ENCODE measurements at regions not wholly inside any gene's neighbourhood (a gene's known extent, or its start where the extent isn't known, plus 50 kb on each side); places are given as distances from the start of the nearest gene placed in this dataset.
"Not testable (repeated sequence)": the region's sequence is repeated elsewhere in the genome, so short reads cannot be mapped to it uniquely, and the experiment has no call there.

GRCh38 chr2:180927030-180927686 is 53.2 kb upstream of the UBE2E3 start:
- intact Hi-C loops (cut with DNase I, micrococcal nuclease): no loop called here
- no peak for DNase-seq
- peak; percentile 89 for ATAC-seq

GRCh38 chr2:180925700-180926099 is 54.7 kb upstream of the UBE2E3 start:
- ATAC-seq (peak; percentile 52), DNase-seq (no peak)
- intact Hi-C loops (cut with DNase I, micrococcal nuclease): no loop called here

- DNase-seq (no peak), ATAC-seq (peak; percentile 76)
- intact Hi-C loops (cut with DNase I, micrococcal nuclease): no loop called here
These were observed 56.3 kb upstream of the UBE2E3 start for GRCh38 chr2:180924063-180924462.

DNA sequence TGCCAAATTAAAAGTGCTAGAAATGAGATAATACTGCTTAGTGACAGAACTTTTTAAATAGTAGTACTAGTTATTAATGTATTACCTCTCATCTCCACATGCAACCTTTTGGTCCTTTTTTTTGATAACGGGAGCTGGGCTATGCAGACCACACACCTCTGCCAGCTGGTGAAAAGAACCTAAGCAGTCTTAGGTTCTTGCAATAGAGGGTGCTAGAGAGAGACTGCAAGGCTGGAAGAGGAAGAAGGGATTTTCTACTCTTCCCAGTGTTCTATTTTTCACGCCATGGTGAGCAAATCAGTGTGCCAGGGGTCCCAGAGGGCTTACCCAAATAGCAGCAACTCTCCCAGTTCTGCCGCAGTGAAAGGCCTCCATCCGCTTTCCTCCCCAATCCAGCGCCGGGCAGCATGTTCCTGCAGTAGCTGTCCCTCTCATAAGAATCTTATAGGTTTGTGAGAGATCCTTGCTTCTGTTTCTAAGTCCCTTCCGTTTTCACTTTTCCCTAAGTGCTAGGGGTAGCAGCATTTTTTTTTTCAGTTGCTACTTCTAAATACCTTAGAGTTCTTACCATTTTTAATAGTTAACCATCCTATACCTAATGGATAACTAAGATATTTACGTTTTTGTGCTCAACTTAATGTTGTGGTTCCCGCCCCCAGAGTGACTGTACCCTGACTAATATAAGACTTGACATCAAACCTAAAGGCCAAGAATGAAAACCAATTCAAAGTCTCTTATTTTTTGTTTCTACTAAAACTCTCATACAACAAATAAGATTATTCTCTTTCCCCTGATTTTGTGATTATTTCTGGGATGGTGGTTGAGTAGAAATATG is 69.4 kb upstream of the UBE2E3 start:
- no peak for ATAC-seq
- intact Hi-C loops (cut with DNase I, micrococcal nuclease): no loop called here

GRCh38 chr2:180907731-180908130 is 72.7 kb upstream of the UBE2E3 start:
- ATAC-seq (no peak), DNase-seq (no peak)
- intact Hi-C loops (cut with DNase I, micrococcal nuclease): no loop called here

More for the DNA sequence above, 69.4 kb upstream of the UBE2E3 start:
- no peak for DNase-seq

DNA sequence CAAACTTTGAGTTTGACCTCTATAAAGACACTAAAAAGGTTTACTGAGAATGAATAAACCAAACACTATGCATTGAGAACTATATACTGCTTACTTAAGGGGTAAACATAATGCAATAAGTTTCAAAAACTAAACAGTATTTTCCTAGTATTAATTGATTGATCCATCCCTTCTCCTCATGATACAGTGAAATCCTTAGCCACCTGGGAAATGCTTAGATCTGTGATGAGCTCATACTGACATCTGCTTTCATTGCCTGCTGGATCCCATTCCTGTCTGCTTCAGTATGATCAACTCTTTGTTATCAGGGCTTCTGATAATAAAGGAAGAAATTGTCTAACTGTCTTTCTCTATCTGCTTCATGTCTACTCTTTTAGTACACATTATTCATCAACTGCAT is 74.9 kb upstream of the UBE2E3 start:
- intact Hi-C loops (cut with DNase I, micrococcal nuclease): no loop called here
- DNase-seq (no peak), ATAC-seq (no peak)

- no peak for ATAC-seq
- intact Hi-C loops (cut with DNase I, micrococcal nuclease): no loop called here
- no peak for DNase-seq
These were observed 75.4 kb upstream of the UBE2E3 start for GRCh38 chr2:180905002-180905401.

- DNase-seq (no peak), ATAC-seq (no peak)
- intact Hi-C loops (cut with DNase I, micrococcal nuclease): no loop called here
These were observed 79.1 kb upstream of the UBE2E3 start for GRCh38 chr2:180901331-180901730.

DNA sequence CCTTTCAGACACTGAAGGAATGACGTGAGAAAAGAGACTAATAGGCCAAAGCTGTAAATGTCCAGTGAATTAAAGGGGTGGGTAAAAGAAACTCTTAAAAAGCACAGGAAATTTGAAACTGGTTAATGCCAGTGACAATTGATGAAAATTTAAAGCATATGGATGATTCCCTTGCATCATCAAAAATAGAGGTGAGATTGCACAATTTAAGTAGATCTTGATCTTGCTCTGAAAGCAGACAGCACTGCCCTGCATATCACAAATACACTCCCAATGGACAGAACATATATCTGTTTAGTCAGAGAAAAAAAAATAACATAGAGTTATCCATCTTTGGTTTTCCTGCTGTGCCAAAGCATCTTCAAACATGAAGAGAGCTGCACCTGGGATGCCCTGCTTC is 86.7 kb upstream of the UBE2E3 start:
- DNase-seq: no peak
- intact Hi-C loops (cut with DNase I, micrococcal nuclease): no loop called here
- ATAC-seq: no peak

DNA sequence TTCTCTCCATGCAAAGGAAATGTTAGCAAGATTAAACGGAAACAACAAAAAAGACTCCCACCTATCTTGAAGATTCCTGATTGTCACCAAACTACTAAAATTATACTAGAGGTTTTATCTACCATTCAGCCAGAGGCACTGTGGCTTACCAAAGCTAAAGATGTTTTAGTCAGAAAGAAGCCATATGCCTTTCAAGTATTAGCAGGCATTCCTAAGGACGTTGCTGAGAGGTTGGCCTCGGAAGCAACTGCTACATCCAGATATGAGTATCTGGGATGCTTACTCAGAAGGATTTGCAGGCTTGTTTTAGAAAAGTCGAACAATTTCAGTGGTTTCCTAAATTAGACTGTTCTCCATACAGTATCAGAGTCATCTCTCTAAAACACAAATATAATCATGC is 88.3 kb upstream of the UBE2E3 start:
- intact Hi-C loops (cut with DNase I, micrococcal nuclease): no loop called here
- no peak for ATAC-seq
- no peak for DNase-seq

DNA sequence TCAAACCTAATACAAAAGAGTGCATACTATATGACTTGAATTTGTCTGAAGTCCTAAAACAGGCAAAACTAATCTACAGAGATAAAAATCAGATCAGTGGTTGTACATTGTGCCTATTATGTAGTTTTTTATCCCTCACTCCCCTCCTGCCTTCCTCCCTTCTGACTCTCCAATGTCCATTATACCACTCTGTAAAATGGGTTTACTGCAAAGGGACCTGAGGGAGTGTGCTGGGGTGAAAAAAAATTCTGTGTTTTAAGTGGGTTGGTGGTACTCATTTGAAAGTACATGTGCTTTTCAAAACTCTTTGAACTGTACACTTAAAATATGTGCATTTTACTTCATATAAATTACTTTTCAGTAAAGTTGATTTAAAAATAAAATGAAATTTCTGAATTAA is 89.0 kb upstream of the UBE2E3 start:
- DNase-seq: no peak
- ATAC-seq: no peak
- intact Hi-C loops (cut with DNase I, micrococcal nuclease): no loop called here

DNA sequence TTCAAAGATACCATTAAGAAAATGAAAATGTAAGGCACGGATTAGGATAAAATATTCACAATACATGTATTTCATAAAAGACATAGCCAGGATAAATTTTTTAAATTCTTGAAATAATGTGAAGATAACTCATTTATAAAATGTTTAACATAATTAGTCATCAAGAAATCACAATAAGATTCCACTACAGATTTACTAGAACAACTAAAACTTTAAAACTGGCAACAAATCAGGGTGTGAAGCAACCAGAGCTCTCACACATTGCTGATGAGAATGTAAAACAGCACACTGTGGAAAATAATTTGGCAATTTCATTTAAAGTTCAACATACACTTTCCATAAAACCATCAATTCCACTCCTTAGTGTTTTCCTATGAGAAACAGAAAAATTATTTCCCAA is 89.6 kb upstream of the UBE2E3 start:
- intact Hi-C loops (cut with DNase I, micrococcal nuclease): no loop called here
- ATAC-seq (no peak), DNase-seq (no peak)

DNA sequence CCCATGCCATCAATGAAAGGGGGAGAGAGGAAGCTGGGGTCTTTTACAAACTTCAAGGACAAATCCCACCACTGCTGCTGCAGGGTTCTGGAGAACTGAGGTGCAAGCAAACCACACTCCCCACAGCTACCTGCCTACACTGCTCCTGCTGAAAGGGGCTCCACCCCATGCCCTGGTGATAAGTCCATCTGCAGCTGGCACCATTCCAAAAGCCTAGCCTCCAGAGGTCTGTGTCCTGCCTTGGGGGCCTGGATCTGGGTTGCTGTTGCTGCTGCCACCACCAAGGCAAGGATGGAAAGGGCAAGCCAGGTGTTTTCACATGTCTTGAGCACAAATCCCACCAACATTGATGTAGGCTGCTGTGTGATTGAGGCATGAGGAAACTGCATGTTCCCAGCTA is 97.4 kb upstream of the UBE2E3 start:
- intact Hi-C loops (cut with DNase I, micrococcal nuclease): no loop called here
- DNase-seq (no peak), ATAC-seq (no peak)

DNA sequence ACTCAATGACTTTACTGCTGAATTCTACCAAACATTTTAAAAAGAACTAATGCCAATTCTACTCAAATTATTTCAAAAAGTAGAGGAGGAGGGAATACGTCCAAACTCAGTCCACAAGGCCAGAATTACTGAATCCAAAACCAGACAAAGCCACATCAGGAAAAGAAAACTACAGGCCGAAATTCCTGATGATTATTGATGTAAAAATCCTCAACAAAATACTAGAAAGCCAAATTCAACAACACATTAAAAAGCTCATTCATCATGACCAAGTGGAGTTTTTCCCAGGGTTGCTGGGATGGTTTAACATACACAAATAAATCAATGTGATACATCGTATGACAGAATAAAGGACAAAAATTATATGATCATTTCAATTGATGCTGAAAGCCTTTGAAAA is 103.9 kb upstream of the UBE2E3 start:
- intact Hi-C loops (cut with DNase I, micrococcal nuclease): no loop called here
- no peak for ATAC-seq
- no peak for DNase-seq

DNA sequence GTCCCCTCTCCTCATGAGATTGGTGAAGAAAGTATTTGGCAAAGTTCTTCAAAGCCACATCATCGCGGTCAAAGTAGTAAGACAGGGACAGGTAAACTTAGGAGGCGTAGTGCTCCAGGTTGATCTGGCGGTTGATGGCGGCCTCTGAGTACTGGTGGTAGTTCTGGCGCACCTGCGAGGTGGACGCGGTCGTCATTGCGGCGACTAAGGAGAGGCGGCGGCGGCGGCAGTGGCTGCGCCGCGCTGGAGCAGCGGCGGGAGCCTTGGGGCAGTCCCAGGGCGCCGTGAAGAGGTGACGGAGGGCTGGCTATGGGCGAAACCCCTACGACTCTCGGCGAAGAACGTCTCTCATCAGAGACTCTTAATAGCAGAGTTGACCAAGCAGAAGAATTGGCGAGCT is 107.2 kb upstream of the UBE2E3 start:
- no peak for DNase-seq
- no peak for ATAC-seq

DNA sequence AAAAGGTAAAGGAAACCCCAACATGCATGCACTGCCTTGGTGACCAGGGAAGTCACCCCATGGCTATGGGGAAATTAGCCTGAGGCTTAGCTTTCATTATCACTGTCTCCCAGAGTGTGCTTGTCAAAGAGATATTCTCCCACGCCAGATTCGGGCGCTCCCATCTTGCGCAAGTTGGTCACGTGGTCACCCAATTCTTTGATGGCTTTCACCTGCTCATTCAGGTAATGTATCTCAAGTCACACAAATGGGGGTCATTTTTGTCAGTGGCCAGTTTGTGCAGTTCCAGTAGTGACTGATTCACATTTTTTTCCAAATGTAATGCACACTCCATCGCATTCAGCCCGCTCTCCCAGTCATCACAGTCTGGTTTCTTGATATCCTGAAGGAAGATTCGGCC is 107.6 kb upstream of the UBE2E3 start:
- DNase-seq; ATAC-seq; intact Hi-C loops (cut with DNase I, micrococcal nuclease): not testable (repeated sequence)

More for the DNA sequence above, 107.2 kb upstream of the UBE2E3 start:
- intact Hi-C loops (cut with DNase I, micrococcal nuclease): no loop called here

DNA sequence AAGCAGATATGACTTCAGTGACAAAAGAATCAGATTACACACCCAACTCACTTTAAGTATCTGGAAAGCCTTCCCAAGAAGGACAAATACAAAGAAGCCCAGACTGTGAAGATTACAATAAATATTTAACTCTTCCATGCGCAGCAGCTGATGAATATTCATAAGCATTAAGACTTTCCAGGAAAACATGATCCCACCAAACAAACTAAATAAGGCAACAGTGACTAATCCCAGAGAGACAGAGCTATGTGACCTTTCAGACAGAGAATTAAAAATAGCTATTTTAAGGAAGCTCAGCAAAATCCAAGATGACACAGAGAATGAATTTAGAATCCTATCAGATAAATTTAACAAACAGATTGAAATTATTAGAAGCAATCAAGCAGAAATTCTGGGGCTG is 108.2 kb upstream of the UBE2E3 start:
- ATAC-seq: no peak
- intact Hi-C loops (cut with DNase I, micrococcal nuclease): no loop called here
- DNase-seq: no peak

GRCh38 chr2:180871649-180872048 is 108.8 kb upstream of the UBE2E3 start:
- intact Hi-C loops (cut with DNase I, micrococcal nuclease): no loop called here
- no peak for ATAC-seq
- no peak for DNase-seq

GRCh38 chr2:180849851-180850250 is 130.6 kb upstream of the UBE2E3 start:
- no peak for DNase-seq
- intact Hi-C loops (cut with DNase I, micrococcal nuclease): no loop called here

DNA sequence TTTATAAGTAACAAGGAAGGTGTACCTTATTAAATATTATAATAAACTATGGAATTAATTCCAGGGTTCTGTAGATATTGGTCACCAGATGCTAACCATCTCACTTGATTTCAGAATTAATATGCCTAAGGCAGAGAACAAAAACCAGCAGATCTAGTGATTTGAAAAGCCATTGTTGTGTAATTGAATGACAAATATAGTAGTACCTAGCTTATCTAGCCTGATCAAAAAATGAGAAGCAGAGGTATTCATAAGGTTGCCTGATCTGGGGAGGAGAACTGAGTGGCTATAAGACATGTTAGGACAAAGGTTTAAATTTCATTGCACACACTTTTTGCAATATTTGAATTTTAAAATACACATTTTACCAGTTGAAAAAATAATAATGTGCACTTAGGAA is 132.0 kb upstream of the UBE2E3 start:
- DNase-seq: no peak
- intact Hi-C loops (cut with DNase I, micrococcal nuclease): no loop called here
- ATAC-seq: no peak

More at GRCh38 chr2:180849851-180850250, 130.6 kb upstream of the UBE2E3 start:
- no peak for ATAC-seq
